ENCODE measurements at regions not wholly inside any gene's neighbourhood (a gene's known extent, or its start where the extent isn't known, plus 50 kb on each side); places are given as distances from the start of the nearest gene placed in this dataset.
"Not testable (repeated sequence)": the region's sequence is repeated elsewhere in the genome, so short reads cannot be mapped to it uniquely, and the experiment has no call there.

DNA sequence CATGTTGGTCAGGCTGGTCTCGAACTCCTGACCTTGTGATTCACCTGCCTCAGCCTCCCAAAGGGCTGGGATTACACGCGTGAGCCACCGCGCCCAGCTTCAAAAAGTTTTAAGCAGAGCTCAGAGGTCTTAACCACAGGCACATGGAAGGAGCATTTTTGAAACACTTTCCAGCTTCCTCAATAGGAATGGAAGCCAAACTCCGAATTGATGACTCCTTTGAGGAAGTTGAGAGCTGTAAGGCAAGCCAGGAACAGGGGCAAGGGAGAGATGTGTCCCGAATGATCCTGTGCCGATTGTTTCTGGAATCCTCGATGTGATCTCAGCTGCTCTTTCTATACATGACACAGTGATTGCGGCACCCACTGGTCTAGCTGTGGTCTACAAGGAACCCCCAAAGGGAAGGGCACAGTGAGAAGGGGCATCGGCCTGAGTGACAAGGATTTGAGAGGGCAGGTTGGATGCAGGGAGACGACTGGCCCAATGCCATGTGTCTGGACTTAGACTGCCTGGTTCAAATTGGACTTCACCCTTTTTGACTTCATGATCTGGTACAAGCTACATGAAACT lies 116.2 kb downstream of the ADRA2C start:
- not testable (repeated sequence) for DNase-seq

GRCh38 chr4:3884261-3884660 lies 118.1 kb downstream of the ADRA2C start:
- DNase-seq, result not testable (repeated sequence)

- not testable (repeated sequence) for DNase-seq
These were observed 127.4 kb downstream of the ADRA2C start for GRCh38 chr4:3893590-3893989.

GRCh38 chr4:3894086-3894959 lies 128.1 kb downstream of the ADRA2C start:
- not testable (repeated sequence) for DNase-seq

DNA sequence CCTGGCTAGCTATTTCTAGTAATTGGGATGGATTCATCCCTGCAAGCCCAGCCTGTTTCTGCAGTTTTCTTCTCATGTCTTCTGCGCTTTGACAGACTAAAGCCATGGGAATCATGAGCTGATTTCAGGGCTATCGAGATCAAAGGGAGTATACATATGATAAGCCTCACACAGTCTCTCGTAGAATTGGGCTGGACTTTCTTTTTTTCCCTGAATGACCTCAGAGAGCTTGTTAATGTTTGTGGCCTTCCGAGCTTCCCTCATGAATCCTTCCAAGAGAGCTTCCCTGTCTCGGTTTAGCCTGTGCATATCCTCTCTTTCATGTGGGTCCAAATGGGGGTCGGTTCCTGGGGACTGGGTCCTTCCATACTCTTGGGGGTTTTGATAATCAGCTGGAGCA lies 130.3 kb downstream of the ADRA2C start:
- no peak for DNase-seq

DNA sequence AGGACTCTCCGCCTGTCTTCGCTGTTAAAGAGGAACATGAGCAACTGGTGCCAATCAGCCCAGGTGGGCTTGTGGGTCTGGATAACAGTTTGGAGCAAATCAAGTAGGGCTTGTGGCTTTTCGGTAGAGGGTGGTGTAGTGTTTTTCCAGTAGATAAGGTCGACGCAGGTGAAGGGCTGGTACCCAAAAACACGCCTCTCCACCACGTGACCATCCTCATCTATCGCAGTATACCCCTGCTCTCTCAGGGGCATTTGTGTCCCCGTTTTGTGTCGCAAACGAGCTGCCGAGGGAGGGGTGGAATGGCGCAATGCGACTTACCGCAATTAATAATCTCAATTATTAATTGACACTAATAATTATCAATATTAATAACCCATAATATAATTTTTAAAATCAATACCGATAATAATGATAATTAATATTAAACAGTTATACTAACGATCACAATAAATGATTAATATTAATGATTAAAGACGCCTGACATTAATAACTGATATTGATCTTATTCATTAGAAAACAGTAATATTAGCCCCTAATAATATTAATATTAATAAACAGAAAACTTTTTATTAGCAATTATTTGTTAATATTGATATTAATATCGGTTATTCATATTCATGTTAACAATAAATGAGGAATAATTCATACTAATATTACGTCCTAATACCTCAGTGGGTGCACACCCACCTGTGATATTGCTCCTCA lies 130.8 kb downstream of the ADRA2C start:
- DNase-seq, result not testable (repeated sequence)

- no peak for DNase-seq
These were observed 131.9 kb downstream of the ADRA2C start for GRCh38 chr4:3898098-3898497.

DNA sequence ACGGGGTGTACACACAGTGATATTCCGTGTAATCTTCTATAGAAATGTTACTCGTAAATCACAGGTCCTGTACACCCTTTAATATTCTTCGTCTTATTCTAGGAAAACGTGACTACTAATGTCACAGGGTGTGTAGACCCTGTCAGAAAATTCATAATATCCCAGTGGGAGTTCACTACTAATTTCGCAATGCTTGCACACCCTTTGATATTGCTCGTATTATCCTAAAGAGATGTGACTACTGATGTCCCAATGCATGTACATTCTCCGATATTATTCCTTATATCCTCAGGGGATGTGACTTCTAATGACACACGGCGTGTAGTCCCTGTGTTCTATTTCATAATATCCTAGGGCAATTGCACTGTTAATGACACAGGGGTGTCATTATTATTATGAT lies 132.7 kb downstream of the ADRA2C start:
- not testable (repeated sequence) for DNase-seq

- DNase-seq, result not testable (repeated sequence)
These were observed 138.2 kb downstream of the ADRA2C start for GRCh38 chr4:3904264-3904955.

DNA sequence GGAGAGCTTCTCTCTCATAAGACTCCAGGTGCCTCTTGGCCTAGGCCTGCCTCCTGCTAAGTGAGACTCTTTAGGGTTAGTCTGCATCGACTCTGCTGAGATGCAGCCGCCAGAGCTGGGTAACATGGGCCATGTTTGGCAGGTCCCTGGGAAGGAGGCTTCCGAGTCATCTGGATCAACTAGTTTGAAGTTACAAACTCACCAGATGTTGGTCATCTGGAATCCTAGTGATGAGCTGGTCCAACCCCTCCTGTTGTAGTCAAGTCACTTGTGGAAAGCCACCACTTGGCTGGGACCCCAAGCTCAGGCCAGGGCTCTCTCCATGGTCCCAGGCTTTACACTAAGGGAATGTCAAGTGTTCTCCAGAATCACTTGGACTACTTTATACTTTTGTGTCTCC lies 143.4 kb downstream of the ADRA2C start:
- DNase-seq, result not testable (repeated sequence)

GRCh38 chr4:3910161-3910950 lies 144.2 kb downstream of the ADRA2C start:
- not testable (repeated sequence) for DNase-seq

DNA sequence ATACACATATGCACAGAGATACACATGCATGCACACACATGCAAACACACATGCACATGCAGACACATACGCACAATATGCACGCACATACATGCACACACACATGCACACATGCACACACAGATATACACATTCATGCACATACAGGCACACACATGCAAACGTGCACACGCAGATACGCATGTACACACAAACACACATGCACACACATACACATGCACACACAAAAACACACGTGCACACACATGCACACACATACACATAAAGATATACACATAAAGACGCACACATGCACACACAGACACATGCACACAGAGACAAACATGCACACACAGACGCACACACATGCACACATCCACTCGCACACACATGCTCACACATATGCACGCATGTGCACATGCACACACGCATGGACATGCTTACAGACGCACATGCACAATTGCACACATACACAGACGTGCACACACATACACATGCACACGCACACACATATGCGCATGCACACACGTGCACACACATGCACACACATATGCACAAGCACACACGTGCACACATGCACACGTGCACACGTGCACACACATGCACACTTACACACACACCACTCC lies 145.2 kb downstream of the ADRA2C start:
- DNase-seq, result no peak

DNA sequence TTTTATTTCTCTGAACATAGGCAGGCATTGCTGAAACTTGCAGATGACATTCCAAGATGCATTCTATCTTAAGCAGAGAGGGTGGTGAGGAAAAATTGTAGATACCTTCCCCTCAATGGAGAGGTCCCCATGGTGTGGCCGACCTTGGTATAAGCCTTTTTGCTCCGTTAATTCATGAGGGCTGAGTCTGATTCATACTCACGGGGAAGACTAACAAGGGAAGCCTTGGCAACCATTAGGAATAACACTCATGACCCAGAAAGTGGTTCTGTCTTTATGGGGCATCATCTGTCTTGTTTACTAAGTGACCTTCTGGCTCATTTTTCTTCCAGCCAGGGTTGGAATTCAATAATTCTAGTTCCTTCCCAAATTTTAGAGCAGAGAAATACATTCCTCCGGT lies 148.3 kb downstream of the ADRA2C start:
- not testable (repeated sequence) for DNase-seq

DNA sequence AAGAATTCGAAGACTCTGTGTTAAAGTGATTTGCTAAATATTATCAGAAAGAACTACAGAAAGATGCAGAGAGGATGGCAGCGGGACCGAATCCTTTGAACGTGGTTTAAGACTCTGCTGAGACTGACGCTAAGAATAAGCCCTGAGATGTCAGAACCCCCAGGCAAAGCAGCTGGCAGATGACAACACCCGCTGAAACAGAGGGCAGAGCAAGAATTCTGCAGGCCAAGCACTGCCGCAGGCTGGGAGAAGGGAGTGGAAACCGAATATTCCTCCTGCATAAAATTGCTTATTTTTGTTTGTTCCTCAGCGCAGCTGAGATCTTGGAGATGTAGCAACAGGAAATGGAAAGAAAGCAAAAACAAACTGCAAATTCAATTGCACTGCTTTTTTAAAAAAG lies 153.3 kb downstream of the ADRA2C start:
- not testable (repeated sequence) for DNase-seq

- not testable (repeated sequence) for DNase-seq
These were observed 155.7 kb downstream of the ADRA2C start for GRCh38 chr4:3921902-3922301.

DNA sequence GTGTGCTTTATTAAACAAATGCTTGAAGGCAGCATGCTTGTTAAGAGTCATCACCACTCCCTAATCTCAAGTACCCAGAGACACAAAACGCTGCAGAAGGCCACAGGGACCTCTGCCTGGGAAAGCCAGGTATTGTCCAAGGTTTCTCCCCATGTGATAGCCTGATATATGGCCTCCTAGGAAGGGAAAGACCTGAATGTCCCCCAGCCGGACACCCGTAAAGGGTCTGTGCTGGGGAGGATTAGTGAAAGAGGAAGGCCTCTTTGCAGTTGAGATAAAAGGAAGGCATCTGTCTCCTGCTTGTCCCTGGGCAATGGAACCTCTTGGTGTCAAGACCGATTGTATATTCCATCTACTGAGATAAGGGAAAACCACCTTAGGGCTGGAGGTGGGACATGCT lies 159.7 kb downstream of the ADRA2C start:
- DNase-seq, result not testable (repeated sequence)

DNA sequence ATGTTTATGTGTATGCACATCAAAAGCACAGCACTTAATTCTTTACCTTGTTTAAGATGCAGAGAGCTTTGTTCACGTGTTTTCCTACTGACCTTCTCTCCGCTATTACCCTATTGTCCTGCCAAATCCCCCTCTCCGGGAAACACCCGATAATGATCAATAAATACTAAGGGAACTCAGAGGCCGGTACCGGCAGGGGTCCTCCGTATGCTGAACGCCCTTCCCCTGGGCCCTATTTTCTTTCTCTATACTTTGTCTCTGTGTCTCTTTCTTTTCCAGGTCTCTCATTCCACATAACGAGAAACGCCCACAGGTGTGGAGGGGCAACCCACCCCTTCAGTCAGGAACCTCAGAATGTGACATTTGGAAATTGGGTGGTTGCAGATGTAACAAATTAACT lies 160.1 kb downstream of the ADRA2C start:
- DNase-seq, result not testable (repeated sequence)

- DNase-seq, result not testable (repeated sequence)
These were observed 161.0 kb downstream of the ADRA2C start for GRCh38 chr4:3926969-3927755.

- not testable (repeated sequence) for DNase-seq
These were observed 163.2 kb downstream of the ADRA2C start for GRCh38 chr4:3929431-3929830.

- not testable (repeated sequence) for DNase-seq
These were observed 166.5 kb downstream of the ADRA2C start for GRCh38 chr4:3932734-3933133.

- not testable (repeated sequence) for DNase-seq
These were observed 169.2 kb downstream of the ADRA2C start for GRCh38 chr4:3935406-3935805.
